H1 (cell line): ENCODE measurements at regions not wholly inside any gene's neighbourhood (a gene's known extent, or its start where the extent isn't known, plus 50 kb on each side); places are given as distances from the start of the nearest gene placed in this dataset.

ENCODE experiments used
- CTCF ChIA-PET: fragments of 300-600 bp; sonication (Branson Sonifier 250); formaldehyde crosslinking; loops from one replicate; lab custom pipeline; 2021; ENCODE audit not compliant: partially characterized antibody; lab: Charles Lee
- POLR2A ChIA-PET: fragments of 300-600 bp; sonication (Branson Sonifier 250); formaldehyde crosslinking; loops from one replicate; lab custom pipeline; 2021; ENCODE audit warnings: inconsistent platforms; ENCODE audit not compliant: partially characterized antibody; lab: Charles Lee
- DNase-seq, 2 experiments: peaks; one replicate each; pipeline versions ENCODE4 v3.0.0 to v3.0.0-alpha.2; 2010 to 2022; ENCODE audit warnings: low spot score in 2 of 2, low read depth in 1 of 2, mixed read lengths in 1 of 2
- FAIRE-seq: peaks from 2 replicates; lab custom pipeline; 2011; peaks lifted over from hg19 to GRCh38; lab: Jason Lieb, UNC
- H2AFZ ChIP-seq: 2 replicates; pipeline ENCODE4 v1.8.1; 2012; ENCODE audit warnings: low read length, inconsistent platforms
- H2AK5ac ChIP-seq: 2 replicates; pipeline ENCODE4 v1.6.1; 2013; ENCODE audit warnings: low read depth, low read length
- H2BK120ac ChIP-seq: replicated peaks from 2 replicates; pipeline ENCODE3; 2013; ENCODE audit warnings: low read depth, low read length, inconsistent platforms
- H2BK12ac ChIP-seq: 2 replicates; pipeline ENCODE4 v1.6.1; 2013; ENCODE audit warnings: low read depth, low read length
- H2BK15ac ChIP-seq: 2 replicates; pipeline ENCODE4 v1.6.1; 2013; ENCODE audit warnings: low read length
- H2BK20ac ChIP-seq: 2 replicates; pipeline ENCODE4 v1.6.1; 2013; ENCODE audit warnings: low read length
- H2BK5ac ChIP-seq: 2 replicates; pipeline ENCODE4 v1.6.1; 2013; ENCODE audit warnings: low read depth, low read length
- H3K14ac ChIP-seq: 2 replicates; pipeline ENCODE4 v1.6.1; 2013; ENCODE audit warnings: inconsistent platforms; ENCODE audit not compliant: insufficient read length
- H3K18ac ChIP-seq: 2 replicates; pipeline ENCODE4 v1.6.1; 2013; ENCODE audit warnings: low read length; ENCODE audit errors: extremely low read depth
- H3K23ac ChIP-seq: 2 replicates; pipeline ENCODE4 v1.6.1; 2013; ENCODE audit warnings: inconsistent platforms; ENCODE audit not compliant: insufficient read length
- H3K23me2 ChIP-seq: 2 replicates; pipeline ENCODE4 v1.6.1; 2013; ENCODE audit warnings: low read depth, low read length
- H3K27ac ChIP-seq: 2 replicates; pipeline ENCODE4 v1.6.1; 2011; ENCODE audit warnings: low read depth, low read length, inconsistent platforms
- H3K27me3 ChIP-seq, 4 experiments: replicated peaks in 1 of 4; 1 replicate in 1 of 4; 2 replicates in 3 of 4; pipeline versions ENCODE4 v1.6.1 to v1.8.1; 2011 to 2013; ENCODE audit warnings: low read length in 3 of 4, mild to moderate bottlenecking in 3 of 4, inconsistent platforms in 2 of 4, mixed read lengths in 2 of 4, moderate library complexity in 1 of 4; ENCODE audit not compliant: control insufficient read depth in 3 of 4, insufficient read depth in 3 of 4; ENCODE audit errors: extremely low read depth in 1 of 4
- H3K36me3 ChIP-seq, 4 experiments: 2 replicates each; pipeline versions ENCODE4 v1.6.1 to v1.8.1; 2011 to 2013; ENCODE audit warnings: mild to moderate bottlenecking in 4 of 4, low read length in 3 of 4, moderate library complexity in 2 of 4, control low read depth in 1 of 4, inconsistent platforms in 1 of 4; ENCODE audit not compliant: insufficient read depth in 4 of 4, control insufficient read depth in 2 of 4
- H3K4ac ChIP-seq: replicated peaks from 2 replicates; pipeline ENCODE3; 2013; ENCODE audit warnings: low read length, low read depth, mixed read lengths, inconsistent platforms; ENCODE audit not compliant: insufficient read length
- H3K4me1 ChIP-seq, 4 experiments: replicated peaks in 1 of 4; 1 replicate in 1 of 4; 2 replicates in 3 of 4; pipeline versions ENCODE4 v1.6.1 to v1.8.1; 2011 to 2013; ENCODE audit warnings: low read length in 3 of 4, inconsistent platforms in 2 of 4, mixed read lengths in 1 of 4; ENCODE audit not compliant: insufficient read depth in 4 of 4, control insufficient read depth in 3 of 4
- H3K4me2 ChIP-seq, 2 experiments: 2 replicates each; pipeline versions ENCODE4 v1.6.1 to v1.8.1; 2011 to 2013; ENCODE audit warnings: low read depth in 2 of 2, low read length in 2 of 2, control low read depth in 1 of 2, inconsistent platforms in 1 of 2, mild to moderate bottlenecking in 1 of 2; ENCODE audit not compliant: insufficient read depth in 1 of 2
- H3K4me3 ChIP-seq, 4 experiments: fragments of 200-600, 300-600 bp in 1 of 4; sonication (generic), shearing (Covaris generic), sonication (Bioruptor Twin) in 1 of 4; 2 replicates each; pipeline versions ENCODE4 v1.5.1 to v1.8.1; 2011 to 2016; ENCODE audit warnings: low read length in 4 of 4, low read depth in 3 of 4, control low read depth in 2 of 4, inconsistent platforms in 2 of 4, mild to moderate bottlenecking in 2 of 4, mixed read lengths in 1 of 4, moderate library complexity in 1 of 4; ENCODE audit not compliant: insufficient read depth in 2 of 4; ENCODE audit errors: extremely low read depth in 1 of 4
- H3K56ac ChIP-seq: replicated peaks from 2 replicates; pipeline ENCODE3; 2013; ENCODE audit warnings: low read depth, mild to moderate bottlenecking, mixed read lengths, low read length, inconsistent platforms; ENCODE audit not compliant: insufficient read length
- H3K79me1 ChIP-seq: 2 replicates; pipeline ENCODE4 v1.6.1; 2013; ENCODE audit warnings: low read depth, low read length, control low read depth
- H3K79me2 ChIP-seq, 2 experiments: 2 replicates each; pipeline versions ENCODE4 v1.6.1 to v1.8.1; 2012 to 2013; ENCODE audit warnings: low read length in 2 of 2, mild to moderate bottlenecking in 2 of 2, inconsistent platforms in 1 of 2; ENCODE audit not compliant: insufficient read depth in 2 of 2, control insufficient read depth in 1 of 2
- H3K9ac ChIP-seq, 4 experiments: replicated peaks in 1 of 4; 1 replicate in 1 of 4; 2 replicates in 3 of 4; pipeline versions ENCODE4 v1.6.1 to v1.8.1; 2011 to 2013; ENCODE audit warnings: low read depth in 3 of 4, low read length in 3 of 4, control low read depth in 2 of 4, mild to moderate bottlenecking in 2 of 4, moderate library complexity in 2 of 4, inconsistent platforms in 1 of 4; ENCODE audit errors: extremely low read depth in 1 of 4
- H3K9me3 ChIP-seq, 2 experiments: 2 replicates each; pipeline versions ENCODE4 v1.6.1 to v1.8.1; 2012 to 2013; ENCODE audit warnings: mild to moderate bottlenecking in 2 of 2, moderate library complexity in 2 of 2, control low read depth in 1 of 2, inconsistent platforms in 1 of 2, low read depth in 1 of 2, low read length in 1 of 2, mixed read lengths in 1 of 2; ENCODE audit not compliant: insufficient read depth in 2 of 2
- H4K20me1 ChIP-seq, 2 experiments: replicated peaks in 1 of 2; 2 replicates each; pipeline versions ENCODE3 to v1.8.1; 2011 to 2013; ENCODE audit warnings: inconsistent platforms in 2 of 2, low read length in 2 of 2, mild to moderate bottlenecking in 1 of 2; ENCODE audit not compliant: insufficient read depth in 2 of 2, control insufficient read depth in 1 of 2
- H4K5ac ChIP-seq: 2 replicates; pipeline ENCODE4 v1.6.1; 2013; ENCODE audit warnings: low read length, low read depth, mixed read lengths, inconsistent platforms; ENCODE audit not compliant: insufficient read length
- H4K8ac ChIP-seq: 2 replicates; pipeline ENCODE4 v1.8.0; 2013; ENCODE audit warnings: mild to moderate bottlenecking, moderate library complexity, low read length, inconsistent platforms; ENCODE audit not compliant: insufficient read depth; ENCODE audit errors: extremely low read depth
- H4K91ac ChIP-seq: replicated peaks from 2 replicates; pipeline ENCODE3; 2013; ENCODE audit warnings: low read length, mixed read lengths, inconsistent platforms; ENCODE audit not compliant: insufficient read length
- BRCA1 ChIP-seq: IDR thresholded peaks from 2 replicates; pipeline ENCODE4 v1.6.1; 2012; ENCODE audit warnings: low read depth, low read length, improper control_type of control experiment
- GTF2F1 ChIP-seq: IDR thresholded peaks from 2 replicates; pipeline ENCODE4 v1.6.1; 2012; ENCODE audit warnings: low read depth, low read length, improper control_type of control experiment, borderline replicate concordance
- KDM4A ChIP-seq: IDR thresholded peaks from one replicate; pipeline ENCODE4 v1.7.1; 2012; ENCODE audit warnings: low read depth, mild to moderate bottlenecking, moderate library complexity, low read length, inconsistent platforms; ENCODE audit not compliant: severe bottlenecking
- NANOG ChIP-seq: IDR thresholded peaks from 2 replicates; pipeline ENCODE4 v1.6.1; 2011; ENCODE audit warnings: low read length, low read depth, mild to moderate bottlenecking, inconsistent platforms; ENCODE audit not compliant: insufficient read depth, poor library complexity, severe bottlenecking
- POLR2AphosphoS5 ChIP-seq: IDR thresholded peaks from 2 replicates; pipeline ENCODE4 v1.6.1; 2011; ENCODE audit warnings: low read depth, low read length
- RAD21 ChIP-seq, 2 experiments: IDR thresholded peaks in 1 of 2; conservative IDR thresholded peaks in 1 of 2; 2 replicates each; pipeline ENCODE4 v1.6.1; 2011; ENCODE audit warnings: low read depth in 2 of 2, low read length in 2 of 2, improper control_type of control experiment in 1 of 2, inconsistent platforms in 1 of 2, mild to moderate bottlenecking in 1 of 2, moderate library complexity in 1 of 2
- SIN3A ChIP-seq, 2 experiments: IDR thresholded peaks in 1 of 2; conservative IDR thresholded peaks in 1 of 2; 2 replicates each; pipeline ENCODE4 v1.6.1; 2011 to 2012; ENCODE audit warnings: low read length in 2 of 2, improper control_type of control experiment in 1 of 2, low read depth in 1 of 2, mild to moderate bottlenecking in 1 of 2
- SP4 ChIP-seq: IDR thresholded peaks from 2 replicates; pipeline ENCODE4 v1.6.1; 2012; ENCODE audit warnings: low read length, inconsistent platforms
- SUZ12 ChIP-seq: fragments of 200-600 bp; sonication (generic); IDR thresholded peaks from 2 replicates; pipeline ENCODE4 v1.6.1; 2012; ENCODE audit warnings: mild to moderate bottlenecking, inconsistent platforms, low read length, moderate library complexity, mixed read lengths
- USF2 ChIP-seq: IDR thresholded peaks from 2 replicates; pipeline ENCODE4 v1.6.1; 2011; ENCODE audit warnings: low read length, improper control_type of control experiment
- whole genome bisulfite sequencing, 2 experiments: shearing (Covaris generic) in 1 of 2; methylation state at CpG; one replicate each; pipeline versions ENCODE4 v1.1.6 to v1.1.7; 2013 to 2015; ENCODE audit warnings: low lambda C conversion rate in 2 of 2, mixed read lengths in 2 of 2, inconsistent platforms in 1 of 2, low coverage in 1 of 2, missing lambda C conversion rate in 1 of 2; ENCODE audit not compliant: insufficient replicate concordance in 2 of 2, insufficient coverage in 1 of 2, insufficient read length in 1 of 2; ENCODE audit errors: extremely low coverage in 1 of 2, missing lambda C conversion rate in 1 of 2; 5-methylcytosine and 5-hydroxymethylcytosine counted together

- Histone ChIP-seq H4K91ac (no peak overlapping the region), H3K18ac (peak overlapping the region; percentile 72), H3K14ac (no peak overlapping the region), H2BK5ac (peak overlapping the region; percentile 69), H2BK120ac (no peak overlapping the region), H3K4ac (no peak overlapping the region), H3K9ac (no peak overlapping the region), H3K36me3 (no peaks in the 10 kb centered on the region), H3K23me2 (no peaks in the 10 kb centered on the region), H2AFZ (no peak overlapping the region), H3K56ac (no peak overlapping the region), H4K5ac (peak overlapping the region; percentile 62), H3K27ac (0 out of 2 replicates have a peak overlapping the region, but pooled peaks have one; percentile 21), H3K9me3 (no peaks in the 10 kb centered on the region), H4K20me1 (no peaks in the 10 kb centered on the region), H3K4me3 (no peak overlapping the region), H2BK15ac (no peak overlapping the region), H2AK5ac (0 out of 2 replicates have a peak overlapping the region, but pooled peaks have one; percentile 3), H3K4me1 (peaks cover 3 to 9% (median 5%) of the 10 kb centered on the region in 4 experiments; a peak in 6 of 7 replicates), H3K79me2 (no peaks in the 10 kb centered on the region), H4K8ac (no peak overlapping the region), H3K23ac (no peak overlapping the region), H3K27me3 (no peaks in the 10 kb centered on the region), H2BK20ac (no peak overlapping the region), H3K79me1 (no peaks in the 10 kb centered on the region), H2BK12ac (peak overlapping the region; percentile 64), H3K4me2 (peak overlapping the region; percentile 5 to 24; a peak in 2 of 4 replicates)
- CTCF ChIA-PET = interaction anchor here (0.9 to 2.4 kb wide), 9 partner anchors 9 to 96 kb away, joined by 3 to 21 read pairs (median 5); no protein-coding TSS in a partner anchor
- DNase-seq (peak in 1 of 2 experiments; percentile 64), FAIRE-seq (peak; percentile 88)
- POLR2A ChIA-PET = interaction anchor here (0.6 to 1.6 kb wide), 6 partner anchors 11 to 137 kb away, joined by 3 to 5 read pairs (median 3); no protein-coding TSS in a partner anchor
- 72% methylated on average over 12 of the region's 12 CpGs; no CpG with 5 or more reads in 1 of the 2 experiments for WGBS, 2 experiments
- TF ChIP-seq SUZ12 = no peak
- no peak for TF ChIP-seq POLR2AphosphoS5
- TF ChIP-seq NANOG = no peak
- TF ChIP-seq SIN3A (conservative IDR thresholded peaks at IDR 0.05 in 1 of 2, IDR thresholded peaks at IDR 0.05 in 1 of 2; ENCODE audit: low read depth in 1 of 2, low read length in 2 of 2) = no peak
- no peak for TF ChIP-seq KDM4A
- TF ChIP-seq GTF2F1 = no peak
- no peak for TF ChIP-seq BRCA1
- no peak for TF ChIP-seq USF2
- TF ChIP-seq SP4 = no peak
- TF ChIP-seq RAD21 (IDR thresholded peaks at IDR 0.05 in 1 of 2, conservative IDR thresholded peaks at IDR 0.05 in 1 of 2; ENCODE audit: low read depth in 2 of 2, low read length in 2 of 2) = peak; percentile 64 to 71
Observed at GRCh38 chr17:20944014-20944865, 98.6 kb downstream of the USP22 start.
